ENCODE measurements at regions not wholly inside any gene's neighbourhood (a gene's known extent, or its start where the extent isn't known, plus 50 kb on each side); places are given as distances from the start of the nearest gene placed in this dataset.

- H3K4me3 ChIP-seq: no peak overlapping the region
- WGBS, 2 donors: 80 to 81% methylated on average over 10 of the region's 10 CpGs
- no peak overlapping the region for H3K27ac ChIP-seq
- intact Hi-C loops (cut with DNase I; ENCODE audit: low total_unique reads): no loop called here
- H3K36me3 ChIP-seq (ENCODE audit: low read depth, missing control alignments): no peaks in the 10 kb centered on the region
- H3K4me1 ChIP-seq: no peaks in the 10 kb centered on the region
- TF ChIP-seq POLR2A (IDR thresholded peaks at IDR 0.05) (no peak), CTCF (IDR thresholded peaks at IDR 0.05) (no peak)
- DNase-seq: no peak
- no peaks in the 10 kb centered on the region for H3K9me3 ChIP-seq
- H3K27me3 ChIP-seq: no peaks in the 10 kb centered on the region
Measured at GRCh38 chr18:41372046-41372665, 582.9 kb upstream of the PIK3C3 start.

- TF ChIP-seq POLR2A (IDR thresholded peaks at IDR 0.05): no peak
- no peak for TF ChIP-seq CTCF (IDR thresholded peaks at IDR 0.05)
- Histone ChIP-seq H3K27ac (no peak overlapping the region), H3K9me3 (no peaks in the 10 kb centered on the region), H3K27me3 (no peaks in the 10 kb centered on the region), H3K4me3 (no peak overlapping the region), H3K4me1 (no peaks in the 10 kb centered on the region), H3K36me3 (ENCODE audit: low read depth, missing control alignments) (no peaks in the 10 kb centered on the region)
- WGBS, 2 donors: 61 to 69% methylated on average over 5 of the region's 5 CpGs
- no peak for DNase-seq
- intact Hi-C loops (cut with DNase I; ENCODE audit: low total_unique reads): no loop called here
Measured at GRCh38 chr18:41371156-41372045, 583.6 kb upstream of the PIK3C3 start.

- DNase-seq: no peak
- Histone ChIP-seq H3K27ac (no peak overlapping the region), H3K27me3 (no peaks in the 10 kb centered on the region), H3K4me1 (no peaks in the 10 kb centered on the region), H3K9me3 (no peaks in the 10 kb centered on the region), H3K36me3 (ENCODE audit: low read depth, missing control alignments) (no peaks in the 10 kb centered on the region), H3K4me3 (no peak overlapping the region)
- 47 to 70% methylated on average over 4 of the region's 4 CpGs for WGBS, 2 donors
- intact Hi-C loops (cut with DNase I; ENCODE audit: low total_unique reads): no loop called here
- TF ChIP-seq CTCF (IDR thresholded peaks at IDR 0.05) (no peak), POLR2A (IDR thresholded peaks at IDR 0.05) (no peak)
Measured at GRCh38 chr18:41370740-41371139, 584.3 kb upstream of the PIK3C3 start.

GRCh38 chr18:41357708-41358107 is 597.3 kb upstream of the PIK3C3 start:
- TF ChIP-seq POLR2A (IDR thresholded peaks at IDR 0.05) (no peak), CTCF (IDR thresholded peaks at IDR 0.05) (no peak)
- 78 to 90% methylated on average over 2 of the region's 2 CpGs for WGBS, 2 donors
- Histone ChIP-seq H3K4me1 (no peaks in the 10 kb centered on the region), H3K4me3 (no peak overlapping the region), H3K36me3 (ENCODE audit: low read depth, missing control alignments) (no peaks in the 10 kb centered on the region), H3K27me3 (no peaks in the 10 kb centered on the region), H3K9me3 (no peaks in the 10 kb centered on the region), H3K27ac (no peak overlapping the region)
- intact Hi-C loops (cut with DNase I; ENCODE audit: low total_unique reads): no loop called here
- DNase-seq: no peak

Measured in testis (tissue), 2 donors.